SK-N-SH treated with all-trans-retinoic acid at 6 μM for 48 hours (cell line): ENCODE measurements at regions not wholly inside any gene's neighbourhood (a gene's known extent, or its start where the extent isn't known, plus 50 kb on each side); places are given as distances from the start of the nearest gene placed in this dataset.

Experiments
- PATZ1 ChIP-seq: fragments of 250-450 bp; sonication (Bioruptor Pico); IDR thresholded peaks from 2 replicates; pipeline ENCODE4 v1.8.0; 2020; ENCODE audit warnings: mild to moderate bottlenecking, moderate library complexity, borderline replicate concordance
- TOX ChIP-seq: fragments of 250-450 bp; sonication (Bioruptor Pico); IDR thresholded peaks from 2 replicates; pipeline ENCODE4 v1.8.0; 2021; ENCODE audit warnings: mild to moderate bottlenecking, moderate library complexity, borderline replicate concordance
- ZFP3 ChIP-seq: fragments of 250-450 bp; sonication (Bioruptor Pico); IDR thresholded peaks from 2 replicates; pipeline ENCODE4 v1.5.0; 2020; ENCODE audit warnings: mild to moderate bottlenecking, moderate library complexity
- ZFP30 ChIP-seq: fragments of 450-650 bp; formaldehyde crosslinking; IDR thresholded peaks from 2 replicates; pipeline ENCODE4 v1.5.0; 2022; ENCODE audit warnings: mild to moderate bottlenecking, moderate library complexity
- ZNF565 ChIP-seq: fragments of 450-650 bp; formaldehyde crosslinking; conservative IDR thresholded peaks from 2 replicates; pipeline ENCODE4 v1.5.0; 2020; ENCODE audit warnings: low read depth, mild to moderate bottlenecking, moderate library complexity

DNA sequence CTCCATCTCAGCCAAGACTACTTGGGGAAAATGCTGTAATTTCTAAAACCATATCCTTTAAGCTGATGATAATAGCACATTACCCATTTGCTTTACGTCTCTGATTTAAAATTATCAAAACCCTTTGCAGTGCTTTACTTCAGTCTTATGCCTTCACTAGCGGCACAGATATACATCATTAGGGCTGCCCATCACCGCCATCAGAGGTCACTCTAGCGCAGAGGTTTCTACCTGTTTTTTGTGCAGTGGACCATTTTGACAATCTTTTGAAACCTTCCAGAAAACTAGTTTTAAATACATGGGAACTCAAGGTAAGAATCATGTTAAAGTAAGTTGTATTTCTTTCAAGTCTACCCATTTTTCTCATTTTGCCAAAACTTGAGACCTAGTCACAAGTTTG lies 592.5 kb downstream of the PPARGC1A start:
- TF ChIP-seq ZFP30 (CRISPR knock-in tag) (no peak), PATZ1 (CRISPR knock-in tag) (no peak), TOX (CRISPR knock-in tag) (no peak), ZFP3 (CRISPR knock-in tag) (no peak), ZNF565 (CRISPR knock-in tag) (no peak)
